A549 (cell line): ENCODE measurements at regions not wholly inside any gene's neighbourhood (a gene's known extent, or its start where the extent isn't known, plus 50 kb on each side); places are given as distances from the start of the nearest gene placed in this dataset.
A peak's percentile ranks its signal among the peaks of the same experiment; 100 is the strongest.

ENCODE experiments used
- ATAC-seq, 2 experiments: fragments of 200-7000 bp in 1 of 2; fragments of >200 bp in 1 of 2; cut with Nextera tagmentation in 1 of 2; cut with Tn5 transposase in 1 of 2; 3 replicates each; pipeline versions ENCODE4 v1.8.0 to v1.9.1; 2018 to 2020; ENCODE audit warnings: mild to moderate bottlenecking in 1 of 2, moderate library complexity in 1 of 2
- CTCF ChIA-PET: fragments of 300-600 bp; sonication (Branson Sonifier 250); formaldehyde crosslinking; extraction: SDS; loops from one replicate; lab custom pipeline; 2021; ENCODE audit warnings: antibody characterized with exemption, inconsistent platforms; lab: Yijun Ruan, JAX
- POLR2A ChIA-PET: fragments of 350-600 bp; formaldehyde crosslinking; extraction: SDS; loops from one replicate; lab custom pipeline; 2021; ENCODE audit warnings: antibody characterized with exemption, inconsistent platforms; lab: Yijun Ruan, JAX
- DNase-seq, 2 experiments: peaks; one replicate each; pipeline versions ENCODE4 v3.0.0 to v3.0.0-alpha.2; 2011 to 2016; ENCODE audit warnings: low read depth in 1 of 2, low spot score in 1 of 2
- FAIRE-seq: peaks from 2 replicates; lab custom pipeline; 2011; peaks lifted over from hg19 to GRCh38; lab: Jason Lieb, UNC
- H3K27ac ChIP-seq, 2 experiments: fragments of >200 bp; sonication (Bioruptor Twin); formaldehyde crosslinking; 3 replicates each; pipeline ENCODE4 v1.5.1; 2016 to 2017
- H3K4me1 ChIP-seq: fragments of >200 bp; sonication (Bioruptor Twin); formaldehyde crosslinking; 3 replicates; pipeline ENCODE4 v1.6.1; 2016
- H3K4me2 ChIP-seq: fragments of >200 bp; sonication (Bioruptor Twin); formaldehyde crosslinking; 3 replicates; pipeline ENCODE4 v1.6.1; 2016
- H3K4me3 ChIP-seq: fragments of >200 bp; sonication (Bioruptor Twin); formaldehyde crosslinking; 3 replicates; pipeline ENCODE4 v1.5.1; 2016
- H3K9me3 ChIP-seq: fragments of >200 bp; sonication (Bioruptor Twin); formaldehyde crosslinking; 3 replicates; pipeline ENCODE4 v1.6.1; 2016
- ATOH8 ChIP-seq: fragments of 250-450 bp; sonication (Bioruptor Pico); IDR thresholded peaks from 2 replicates; pipeline ENCODE4 v1.5.0; 2020; ENCODE audit warnings: low read depth, mild to moderate bottlenecking, moderate library complexity
- BCL3 ChIP-seq: fragments of >200 bp; sonication (Bioruptor Twin); formaldehyde crosslinking; IDR thresholded peaks from 3 replicates; pipeline ENCODE4 v1.6.1; 2016
- CHD2 ChIP-seq: fragments of 150-350 bp; IDR thresholded peaks from 2 replicates; pipeline ENCODE4 v1.6.1; 2014; ENCODE audit warnings: low read length; ENCODE audit not compliant: partially characterized antibody
- EHMT2 ChIP-seq: fragments of 200-600 bp; sonication (generic); IDR thresholded peaks from 2 replicates; pipeline ENCODE4 v1.6.1; 2016; ENCODE audit warnings: antibody characterized with exemption, low read depth, mild to moderate bottlenecking, moderate library complexity
- FOXS1 ChIP-seq: fragments of 250-450 bp; sonication (Bioruptor Pico); IDR thresholded peaks from 2 replicates; pipeline ENCODE4 v1.5.0; 2020; ENCODE audit warnings: mild to moderate bottlenecking, moderate library complexity
- HEYL ChIP-seq: fragments of 250-450 bp; sonication (Bioruptor Pico); IDR thresholded peaks from 2 replicates; pipeline ENCODE4 v1.8.0; 2021; ENCODE audit warnings: mild to moderate bottlenecking, moderate library complexity
- HOXB13 ChIP-seq: fragments of 250-450 bp; sonication (Bioruptor Pico); IDR thresholded peaks from 2 replicates; pipeline ENCODE4 v1.5.0; 2020; ENCODE audit warnings: low read depth, mild to moderate bottlenecking, moderate library complexity
- HOXB5 ChIP-seq: fragments of 250-450 bp; sonication (Bioruptor Pico); IDR thresholded peaks from 2 replicates; pipeline ENCODE4 v1.5.0; 2020; ENCODE audit warnings: mild to moderate bottlenecking, moderate library complexity
- JUN ChIP-seq, 2 experiments: fragments of >200 bp; sonication (Bioruptor Twin); formaldehyde crosslinking; IDR thresholded peaks; 2 replicates in 1 of 2; 3 replicates in 1 of 2; pipeline ENCODE4 v1.6.1; 2016 to 2017
- MAFK ChIP-seq: fragments of 450-650 bp; IDR thresholded peaks from 2 replicates; pipeline ENCODE4 v1.6.1; 2014; ENCODE audit not compliant: partially characterized antibody
- PBX3 ChIP-seq: IDR thresholded peaks from 2 replicates; pipeline ENCODE4 v1.6.1; 2012
- RAD21 ChIP-seq, 2 experiments: fragments of >200 bp in 1 of 2; sonication (Bioruptor Twin) in 1 of 2; formaldehyde crosslinking in 1 of 2; IDR thresholded peaks in 1 of 2; conservative IDR thresholded peaks in 1 of 2; 2 replicates in 1 of 2; 3 replicates in 1 of 2; pipeline ENCODE4 v1.6.1; 2012 to 2018; ENCODE audit warnings: inconsistent platforms in 1 of 2
- RARB ChIP-seq: fragments of 250-450 bp; sonication (Bioruptor Pico); IDR thresholded peaks from 2 replicates; pipeline ENCODE4 v1.8.0; 2021; ENCODE audit warnings: mild to moderate bottlenecking, moderate library complexity
- REST ChIP-seq: fragments of 200-600 bp; sonication (generic); IDR thresholded peaks from 2 replicates; pipeline ENCODE4 v1.6.1; 2016; ENCODE audit warnings: antibody characterized with exemption, mild to moderate bottlenecking, moderate library complexity
- RNF2 ChIP-seq: fragments of 200-600 bp; sonication (generic); IDR thresholded peaks from 2 replicates; pipeline ENCODE4 v1.6.1; 2016; ENCODE audit warnings: low read depth, mild to moderate bottlenecking, antibody characterized with exemption, moderate library complexity, borderline replicate concordance
- TP53 ChIP-seq: fragments of 250-450 bp; sonication (Bioruptor Pico); IDR thresholded peaks from 2 replicates; pipeline ENCODE4 v1.5.0; 2021; ENCODE audit warnings: mild to moderate bottlenecking, moderate library complexity
- USF2 ChIP-seq: fragments of 450-650 bp; IDR thresholded peaks from 2 replicates; pipeline ENCODE4 v1.6.1; 2014; ENCODE audit warnings: antibody characterized with exemption
- ZNF302 ChIP-seq: fragments of 250-450 bp; sonication (Bioruptor Pico); IDR thresholded peaks from 2 replicates; pipeline ENCODE4 v1.9.0; 2021; ENCODE audit warnings: inconsistent platforms, mild to moderate bottlenecking, moderate library complexity
- WGBS: methylation state at CpG from one replicate; pipeline ENCODE4 v1.1.6; 2017; ENCODE audit errors: missing lambda C conversion rate; 5-methylcytosine and 5-hydroxymethylcytosine counted together
- TF ChIP-seq, protein P1 (sequence below): fragments of 250-450 bp; sonication (Bioruptor Pico); IDR thresholded peaks from 2 replicates; pipeline ENCODE4 v1.5.0; 2021; ENCODE audit warnings: mild to moderate bottlenecking, moderate library complexity, borderline replicate concordance
- TF ChIP-seq, protein P2 (sequence below): fragments of >200 bp; sonication (Bioruptor Twin); formaldehyde crosslinking; IDR thresholded peaks from 2 replicates; pipeline ENCODE4 v1.6.1; 2016

GRCh38 chr3:101962055-101962454 is 112.7 kb downstream of the NFKBIZ start:
- CTCF ChIA-PET = interaction anchor here (0.9 kb wide), 1 partner anchor 10 kb away, joined by 3 read pairs; no protein-coding TSS in a partner anchor
- no peak for FAIRE-seq
- 57% methylated on average over 1 of the region's 1 CpG for WGBS

GRCh38 chr3:101963902-101964362 is 114.6 kb downstream of the NFKBIZ start:
- peak overlapping the region in 1 of 2 experiments; percentile 40; a peak in 1 of 6 replicates for H3K27ac ChIP-seq
- TF ChIP-seq TP53 (no peak), ATOH8 (CRISPR knock-in tag) (no peak), BCL3 (no peak), JUN (IDR thresholded peaks at IDR 0.05) (no peak), HEYL (CRISPR knock-in tag) (no peak), FOXS1 (no peak), HOXB5 (CRISPR knock-in tag) (no peak), RARB (CRISPR knock-in tag) (no peak), CHD2 (no peak)
- TF ChIP-seq, protein P1, sequence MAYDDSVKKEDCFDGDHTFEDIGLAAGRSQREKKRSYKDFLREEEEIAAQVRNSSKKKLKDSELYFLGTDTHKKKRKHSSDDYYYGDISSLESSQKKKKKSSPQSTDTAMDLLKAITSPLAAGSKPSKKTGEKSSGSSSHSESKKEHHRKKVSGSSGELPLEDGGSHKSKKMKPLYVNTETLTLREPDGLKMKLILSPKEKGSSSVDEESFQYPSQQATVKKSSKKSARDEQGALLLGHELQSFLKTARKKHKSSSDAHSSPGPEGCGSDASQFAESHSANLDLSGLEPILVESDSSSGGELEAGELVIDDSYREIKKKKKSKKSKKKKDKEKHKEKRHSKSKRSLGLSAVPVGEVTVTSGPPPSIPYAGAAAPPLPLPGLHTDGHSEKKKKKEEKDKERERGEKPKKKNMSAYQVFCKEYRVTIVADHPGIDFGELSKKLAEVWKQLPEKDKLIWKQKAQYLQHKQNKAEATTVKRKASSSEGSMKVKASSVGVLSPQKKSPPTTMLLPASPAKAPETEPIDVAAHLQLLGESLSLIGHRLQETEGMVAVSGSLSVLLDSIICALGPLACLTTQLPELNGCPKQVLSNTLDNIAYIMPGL (CRISPR knock-in tag) = no peak
- TF ChIP-seq, all 56 proteins: peak for 0
- Histone ChIP-seq H3K4me1 (no peaks in the 10 kb centered on the region), H3K4me2 (no peak overlapping the region), H3K9me3 (no peaks in the 10 kb centered on the region), H3K4me3 (no peak overlapping the region)
- 51% methylated on average over 3 of the region's 3 CpGs for WGBS
- CTCF ChIA-PET = no interaction called here
- DNase-seq (no peak), ATAC-seq (no peak), FAIRE-seq (no peak)
- POLR2A ChIA-PET = no interaction called here

More at GRCh38 chr3:101962055-101962454, 112.7 kb downstream of the NFKBIZ start:
- DNase-seq = no peak
- ATAC-seq = no peak
- no peak overlapping the region for H3K4me3 ChIP-seq
- TF ChIP-seq RAD21 (conservative IDR thresholded peaks at IDR 0.05 in 1 of 2, IDR thresholded peaks at IDR 0.05 in 1 of 2) (no peak), USF2 (no peak), MAFK (no peak), PBX3 (no peak), EHMT2 (no peak), JUN (IDR thresholded peaks at IDR 0.05) (no peak), RNF2 (no peak)
- TF ChIP-seq, all 56 proteins: peak for 0
- POLR2A ChIA-PET = no interaction called here
- H3K9me3 ChIP-seq = no peaks in the 10 kb centered on the region
- H3K27ac ChIP-seq = no peak overlapping the region
- no peaks in the 10 kb centered on the region for H3K4me1 ChIP-seq
- H3K4me2 ChIP-seq = no peak overlapping the region

DNA sequence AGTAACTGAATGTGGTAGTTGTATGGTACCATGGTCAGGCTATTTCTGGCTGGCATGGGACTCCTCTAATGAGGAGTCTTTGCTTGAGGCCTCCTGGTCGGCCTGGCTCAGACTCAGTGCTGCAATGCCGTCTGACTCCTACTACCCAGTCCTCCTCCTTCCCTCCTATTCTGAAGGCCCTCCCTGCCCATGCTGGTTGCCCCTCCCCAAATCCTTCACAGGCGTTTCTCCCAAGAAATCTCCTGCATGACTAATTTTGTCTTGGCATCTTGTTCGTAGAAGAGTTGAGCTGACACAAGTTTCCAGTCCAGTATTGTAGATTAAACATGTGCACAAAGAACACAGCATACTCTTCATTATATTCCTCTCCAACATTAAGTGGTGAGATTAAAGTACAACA is 115.5 kb downstream of the NFKBIZ start:
- ChIA-PET POLR2A (no interaction called here), CTCF (no interaction called here)
- Histone ChIP-seq H3K4me1 (no peaks in the 10 kb centered on the region), H3K4me3 (no peak overlapping the region), H3K4me2 (no peak overlapping the region), H3K9me3 (no peaks in the 10 kb centered on the region), H3K27ac (no peak overlapping the region)
- FAIRE-seq (no peak), DNase-seq (no peak), ATAC-seq (no peak)
- 85% methylated on average over 4 of the region's 4 CpGs for WGBS
- TF ChIP-seq REST (no peak), USF2 (no peak), HOXB13 (no peak), ZNF302 (no peak), RAD21 (conservative IDR thresholded peaks at IDR 0.05 in 1 of 2, IDR thresholded peaks at IDR 0.05 in 1 of 2) (no peak)
- TF ChIP-seq, protein P2, sequence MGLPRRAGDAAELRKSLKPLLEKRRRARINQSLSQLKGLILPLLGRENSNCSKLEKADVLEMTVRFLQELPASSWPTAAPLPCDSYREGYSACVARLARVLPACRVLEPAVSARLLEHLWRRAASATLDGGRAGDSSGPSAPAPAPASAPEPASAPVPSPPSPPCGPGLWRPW = no peak
